HG03045 (cell line): ENCODE measurements at regions not wholly inside any gene's neighbourhood (a gene's known extent, or its start where the extent isn't known, plus 50 kb on each side); places are given as distances from the start of the nearest gene placed in this dataset.
"Not testable (repeated sequence)": the region's sequence is repeated elsewhere in the genome, so short reads cannot be mapped to it uniquely, and the experiment has no call there.

ENCODE experiments used
- ATAC-seq: cut with Tn5 transposase; IDR thresholded peaks from one replicate; pipeline ENCODE4 v1.9.1; 2021; ENCODE audit warnings: mild to moderate bottlenecking, moderate library complexity; ENCODE audit not compliant: unreplicated experiment

DNA sequence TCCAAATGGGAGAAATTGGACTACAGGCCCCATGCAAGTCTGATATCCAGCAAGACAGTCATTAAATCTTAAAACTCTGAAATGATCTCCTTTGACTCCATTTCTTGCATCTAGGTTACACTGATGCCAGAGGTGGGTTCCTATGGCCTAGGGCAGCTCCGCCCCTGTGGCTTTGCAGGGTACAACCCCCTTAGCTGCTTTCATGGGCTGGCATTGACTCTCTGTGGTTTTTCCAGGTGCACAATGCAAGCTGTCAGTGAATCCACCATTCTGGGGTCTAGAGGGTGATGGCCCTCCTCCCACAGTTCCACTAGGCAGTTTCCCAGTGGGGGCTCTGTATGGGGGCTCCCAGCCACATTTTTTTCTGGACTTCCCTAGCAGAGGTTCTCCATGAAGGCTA lies 228.5 kb upstream of the ADAMTS3 start:
- no peak for ATAC-seq

DNA sequence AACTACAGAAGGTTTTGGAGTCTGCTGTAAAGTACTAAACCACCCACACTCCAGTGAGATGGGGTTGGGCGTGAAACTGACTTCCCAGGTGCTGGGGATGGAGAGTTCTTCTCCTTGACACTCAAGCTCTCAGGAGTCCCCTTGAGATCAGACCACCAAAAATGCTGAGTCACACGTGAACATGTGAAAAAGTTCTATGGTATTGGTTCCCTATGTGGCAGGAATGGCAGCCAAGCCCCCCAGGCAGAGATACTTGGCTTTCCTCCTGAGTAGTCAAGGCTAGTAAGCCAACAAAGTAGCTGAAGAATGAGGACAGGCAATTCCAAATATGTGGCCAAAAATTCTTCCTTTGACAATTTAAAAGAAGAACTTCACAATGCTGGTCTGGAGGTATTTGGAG lies 222.0 kb upstream of the ADAMTS3 start:
- ATAC-seq: no peak

DNA sequence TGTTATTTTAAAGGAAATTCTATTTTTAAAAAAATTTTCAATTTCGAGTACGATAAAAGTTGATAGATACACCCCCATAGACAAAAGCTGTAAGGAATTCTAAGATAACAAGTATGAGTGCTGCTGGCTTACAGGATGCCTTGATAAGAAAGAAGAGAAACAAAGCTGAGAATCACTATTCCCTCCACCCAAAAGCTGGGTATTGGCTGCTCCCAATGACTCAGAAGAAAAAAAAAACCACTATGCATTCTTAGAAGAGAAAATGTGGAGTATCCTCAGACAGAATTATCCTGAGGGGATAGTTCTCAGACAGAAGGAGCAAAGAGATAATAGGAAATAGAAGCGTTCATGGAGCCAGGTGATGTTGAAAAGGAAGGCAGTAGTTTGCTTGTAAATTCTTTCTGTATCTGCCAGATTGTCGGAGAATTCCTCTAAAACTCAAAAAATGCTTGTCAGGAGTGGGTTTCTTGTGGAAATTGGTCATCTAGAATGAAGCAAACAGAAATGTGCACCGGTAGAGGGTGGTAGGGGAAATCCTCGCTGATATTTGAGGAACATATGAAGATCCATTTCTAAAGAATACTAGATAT lies 217.5 kb upstream of the ADAMTS3 start:
- no peak for ATAC-seq

DNA sequence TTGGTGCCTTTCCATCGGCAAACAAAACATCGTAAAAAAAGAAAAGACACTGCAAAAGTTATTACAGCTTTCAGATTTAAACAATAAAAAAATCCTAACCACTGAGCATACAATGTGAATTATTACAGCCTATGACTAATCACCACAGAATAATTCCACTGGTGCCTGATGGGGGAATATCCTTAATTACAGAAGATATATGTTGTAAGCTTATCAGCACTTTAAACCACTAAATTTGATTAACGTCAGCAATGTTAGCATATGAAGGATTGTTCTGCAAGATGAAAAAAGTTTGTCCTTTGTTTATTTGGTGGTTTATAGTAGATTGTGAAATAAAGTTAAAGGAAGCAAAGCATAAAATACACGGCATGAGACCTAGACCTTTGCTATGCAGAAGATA lies 210.2 kb upstream of the ADAMTS3 start:
- ATAC-seq: no peak

DNA sequence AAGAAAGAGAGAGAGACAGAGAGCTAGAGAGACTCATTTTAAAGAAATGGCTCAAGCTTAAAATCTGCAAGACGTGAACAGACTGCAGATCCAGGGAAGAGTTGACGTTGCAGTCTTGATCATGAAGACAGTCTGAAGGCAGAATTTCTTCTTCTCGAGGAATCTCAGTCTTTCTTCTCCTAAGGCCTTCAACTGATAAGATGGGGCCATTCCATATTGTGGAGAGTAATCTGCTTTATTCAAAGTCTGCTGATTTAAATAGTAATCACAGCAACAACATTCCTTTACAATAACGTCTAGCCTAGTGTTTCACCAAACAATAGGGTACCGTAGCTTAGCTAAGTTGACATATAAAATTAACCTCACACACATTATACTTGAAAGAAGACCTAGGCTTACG lies 208.4 kb upstream of the ADAMTS3 start:
- ATAC-seq: no peak

DNA sequence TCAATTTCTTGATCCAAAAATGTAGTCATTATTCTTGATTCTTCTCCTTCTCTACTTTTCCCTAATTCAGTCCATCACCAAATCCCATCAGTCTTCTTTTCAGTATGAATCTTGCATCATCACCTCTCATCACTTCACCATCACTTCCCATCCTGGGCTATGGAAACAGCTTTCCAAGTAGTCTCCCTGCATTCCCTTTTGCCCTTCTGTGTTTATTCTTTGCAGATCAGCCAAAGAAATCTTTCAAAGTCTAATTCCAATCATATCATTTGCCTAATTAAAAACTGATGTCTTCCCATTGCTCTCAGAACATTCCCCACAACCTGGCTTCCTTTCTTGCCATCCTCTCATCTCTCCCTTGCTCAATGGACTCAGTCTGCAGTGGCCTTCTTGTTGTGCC lies 201.7 kb upstream of the ADAMTS3 start:
- no peak for ATAC-seq

DNA sequence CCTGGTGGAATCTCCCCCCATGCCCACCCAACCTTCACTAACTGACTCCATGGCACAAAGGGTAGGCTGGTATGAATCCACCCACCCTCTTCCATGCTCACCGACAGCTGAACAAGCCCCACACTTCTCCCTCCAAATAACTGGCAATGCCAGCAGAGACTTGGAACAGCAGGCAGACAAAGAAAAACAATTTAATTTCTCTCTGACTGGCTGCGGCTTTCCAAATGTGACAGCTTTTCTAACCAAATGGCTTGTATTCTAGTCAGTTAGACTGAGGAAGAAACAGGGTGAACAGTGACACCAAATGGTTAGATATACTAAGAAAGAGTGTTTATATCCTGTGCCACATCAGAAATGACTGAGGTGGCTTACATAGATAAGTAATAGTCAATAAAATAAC lies 199.3 kb upstream of the ADAMTS3 start:
- ATAC-seq: no peak

DNA sequence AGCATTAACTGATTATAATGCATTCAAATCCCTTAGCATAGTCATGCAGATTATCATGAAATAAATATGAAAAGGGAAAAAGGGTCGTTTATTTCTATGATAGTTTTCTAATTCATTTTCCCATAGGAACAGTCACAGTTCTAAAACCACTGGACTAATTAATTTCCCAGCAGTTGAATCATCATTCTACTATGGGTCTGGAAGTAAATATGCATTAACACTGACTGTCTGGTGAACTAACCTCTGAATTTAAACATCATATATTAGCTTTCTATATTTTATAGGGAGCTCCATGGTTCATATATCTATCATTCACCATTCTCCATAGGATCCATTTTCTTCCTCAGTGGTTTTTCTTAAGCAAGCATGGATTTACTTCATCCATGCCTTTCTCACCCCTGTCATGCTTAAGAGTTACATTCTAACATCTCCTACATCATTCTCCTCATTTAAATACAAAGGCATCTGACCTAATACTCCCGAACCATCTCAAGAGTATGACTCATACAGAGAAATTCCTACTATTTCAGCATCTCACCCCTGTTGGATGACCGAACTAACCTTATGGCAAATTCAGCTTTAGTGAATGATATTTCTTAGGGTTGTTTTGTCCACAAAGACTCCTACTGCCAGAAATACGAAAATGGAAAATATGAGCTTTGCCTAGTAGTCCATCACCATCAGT lies 198.7 kb upstream of the ADAMTS3 start:
- ATAC-seq: no peak

DNA sequence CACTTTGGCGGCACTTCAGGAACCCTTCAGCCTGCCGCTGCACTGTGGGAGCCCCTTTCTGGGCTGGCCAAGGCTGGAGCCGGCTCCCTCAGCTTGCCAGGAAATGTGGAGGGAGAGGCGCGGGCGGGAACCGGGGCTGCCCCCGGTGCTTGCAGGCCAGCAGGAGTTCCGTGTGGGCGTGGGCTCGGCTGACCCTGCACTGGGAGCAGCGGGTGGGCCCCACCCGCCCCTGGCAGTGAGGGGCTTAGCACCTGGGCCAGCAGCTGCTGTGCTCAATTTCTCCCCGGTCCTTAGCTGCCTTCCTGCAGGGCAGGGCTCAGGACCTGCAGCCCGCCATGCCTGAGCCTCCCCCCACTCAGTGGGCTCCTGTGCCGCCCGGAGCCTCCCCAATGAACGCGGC lies 196.8 kb upstream of the ADAMTS3 start:
- not testable (repeated sequence) for ATAC-seq

DNA sequence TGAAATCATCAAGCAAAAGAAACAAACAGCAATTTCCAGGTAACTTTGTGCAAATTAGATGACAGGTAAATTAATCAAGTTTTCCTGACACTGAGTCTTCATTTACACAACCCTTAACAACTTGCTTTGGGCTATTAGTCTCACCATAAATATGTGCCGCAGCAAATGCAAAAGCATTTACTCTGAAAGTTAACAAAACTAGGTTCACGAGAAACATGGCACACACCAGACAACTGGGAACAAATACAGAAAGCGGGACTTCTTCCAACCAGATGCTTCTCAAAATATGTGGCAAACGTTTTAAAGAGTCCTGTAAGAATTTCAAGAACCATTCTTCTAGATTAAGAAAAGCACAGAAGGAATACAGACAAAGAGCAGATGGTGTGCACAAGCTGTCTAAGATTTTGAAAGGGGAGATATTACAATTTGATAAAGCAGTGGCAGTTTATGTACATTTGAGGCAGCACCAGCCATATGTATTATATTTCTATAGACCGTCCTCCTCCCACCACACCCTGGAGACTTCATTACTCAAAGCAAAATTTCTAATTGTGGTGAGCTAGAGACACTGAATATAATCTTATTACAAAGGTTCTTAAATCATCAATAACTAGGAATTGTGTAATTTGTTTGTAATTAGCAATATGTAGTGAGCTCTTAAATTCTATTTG lies 192.5 kb upstream of the ADAMTS3 start:
- ATAC-seq: no peak

DNA sequence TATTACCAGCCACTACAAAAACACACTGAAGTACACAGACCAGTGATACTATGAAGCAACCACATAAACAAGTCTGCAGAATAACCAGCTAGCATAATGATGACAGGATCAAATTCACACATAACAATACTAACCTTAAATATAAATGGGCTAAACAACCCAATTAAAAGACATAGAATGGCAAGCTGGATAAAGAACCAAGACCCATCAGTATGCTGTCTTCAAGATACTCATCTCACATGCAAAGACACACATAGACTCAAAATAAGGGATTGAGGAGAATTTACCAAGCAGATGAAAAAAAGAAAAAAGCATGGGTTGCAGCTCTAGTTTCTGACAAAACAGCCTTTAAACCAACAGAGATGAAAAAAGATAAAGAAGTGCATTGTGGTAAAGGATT lies 184.4 kb upstream of the ADAMTS3 start:
- ATAC-seq: not testable (repeated sequence)

DNA sequence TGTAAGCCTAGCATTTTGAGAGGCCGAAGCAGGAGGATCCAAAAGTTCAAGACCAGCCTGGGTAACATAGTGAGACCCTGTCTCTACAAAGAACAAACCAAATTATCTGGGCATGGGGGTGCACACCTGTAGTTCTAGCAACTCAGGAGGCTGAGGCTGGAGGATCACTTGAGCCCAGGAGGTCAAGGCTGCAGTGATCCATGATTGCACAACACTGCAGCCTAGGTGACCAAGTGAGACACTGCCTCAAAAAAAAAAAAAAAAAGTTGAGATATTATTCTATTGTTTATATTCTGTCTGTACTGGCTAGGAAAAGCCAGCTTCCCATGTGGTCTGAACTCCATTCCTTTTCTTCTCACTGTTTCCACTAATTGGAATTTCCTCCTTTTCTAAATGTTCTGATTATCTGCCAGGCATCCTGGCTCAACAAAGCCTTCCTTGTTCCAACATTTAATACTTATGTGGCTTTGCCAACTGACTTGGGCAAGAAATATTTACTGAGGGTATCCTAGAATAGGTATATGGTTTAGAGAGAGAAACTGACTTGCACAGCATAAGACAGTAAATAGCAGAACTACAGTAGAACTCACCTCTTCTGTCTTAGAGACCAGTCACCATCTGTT lies 175.2 kb upstream of the ADAMTS3 start:
- no peak for ATAC-seq

DNA sequence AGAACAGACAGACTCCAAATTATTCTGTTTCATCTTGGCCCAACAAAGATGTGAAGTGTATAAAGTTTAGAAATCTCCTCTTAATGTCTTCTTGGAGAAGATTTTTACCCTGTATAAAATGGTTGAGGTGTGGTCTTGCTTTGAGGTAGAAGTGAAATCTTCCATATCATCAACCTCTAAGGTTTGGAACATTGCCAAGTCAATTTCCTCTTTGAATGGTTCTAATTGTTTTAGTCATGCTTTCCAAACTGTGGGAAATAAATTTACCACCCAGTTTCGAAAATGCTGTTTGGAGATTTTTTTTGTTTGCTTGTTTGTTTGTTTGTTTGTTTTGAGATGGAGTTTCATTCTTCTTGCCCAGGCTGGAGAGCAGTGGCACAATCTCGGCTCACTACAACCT lies 174.1 kb upstream of the ADAMTS3 start:
- no peak for ATAC-seq

DNA sequence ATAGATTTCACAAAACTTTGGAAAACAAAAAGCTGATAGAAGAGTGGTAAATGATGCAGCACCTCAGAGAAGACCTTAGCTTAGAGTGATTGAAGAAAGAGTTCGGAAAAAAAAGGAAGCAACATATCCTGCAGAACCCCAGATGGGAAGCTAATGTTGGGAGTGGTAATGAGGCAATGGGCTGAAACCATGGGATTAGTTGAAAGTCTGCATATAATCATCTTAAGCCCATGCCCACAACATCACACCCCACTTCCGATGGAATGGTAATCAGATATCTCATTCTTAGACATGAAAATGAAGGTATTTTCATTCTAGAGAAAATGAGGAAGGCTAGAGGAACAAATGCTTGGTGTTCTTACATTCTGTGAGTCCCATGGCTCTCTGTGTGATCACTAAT lies 146.3 kb upstream of the ADAMTS3 start:
- ATAC-seq: no peak

DNA sequence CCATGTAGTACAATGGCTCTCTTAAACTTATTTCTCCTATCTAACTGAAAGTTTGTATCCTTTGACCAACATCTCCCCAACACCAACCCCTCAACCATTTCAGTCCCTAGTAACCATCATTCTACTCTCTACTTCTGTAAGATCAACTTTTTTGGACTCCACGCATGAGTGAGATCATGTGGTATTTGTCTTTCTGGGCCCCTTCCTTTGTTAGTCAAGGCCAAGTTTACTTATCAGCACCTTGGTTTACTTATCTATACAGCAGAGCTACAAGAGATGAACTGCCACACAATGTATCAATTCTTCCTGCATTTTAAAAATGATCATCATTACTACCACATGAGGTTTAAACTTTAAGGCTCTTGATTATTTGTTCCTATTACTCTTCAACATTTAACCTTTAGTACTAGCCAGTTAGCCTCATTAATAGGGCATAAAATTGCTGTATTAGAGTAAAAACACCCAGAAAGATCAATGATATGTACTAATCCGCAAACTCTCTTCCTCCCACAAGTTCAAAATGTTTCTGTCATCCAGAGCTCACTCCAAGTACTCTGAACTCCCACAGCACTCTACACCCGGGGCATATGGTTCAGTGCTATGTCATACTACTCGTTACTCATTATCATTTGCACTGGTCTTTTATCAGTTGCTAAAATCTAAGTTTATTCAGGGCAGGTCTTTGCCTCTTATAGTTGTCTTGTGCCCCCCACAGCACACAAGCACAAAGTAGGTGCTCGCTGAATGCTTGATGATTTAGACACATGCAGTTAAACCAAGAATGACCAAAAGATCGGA lies 145.7 kb upstream of the ADAMTS3 start:
- ATAC-seq: no peak

DNA sequence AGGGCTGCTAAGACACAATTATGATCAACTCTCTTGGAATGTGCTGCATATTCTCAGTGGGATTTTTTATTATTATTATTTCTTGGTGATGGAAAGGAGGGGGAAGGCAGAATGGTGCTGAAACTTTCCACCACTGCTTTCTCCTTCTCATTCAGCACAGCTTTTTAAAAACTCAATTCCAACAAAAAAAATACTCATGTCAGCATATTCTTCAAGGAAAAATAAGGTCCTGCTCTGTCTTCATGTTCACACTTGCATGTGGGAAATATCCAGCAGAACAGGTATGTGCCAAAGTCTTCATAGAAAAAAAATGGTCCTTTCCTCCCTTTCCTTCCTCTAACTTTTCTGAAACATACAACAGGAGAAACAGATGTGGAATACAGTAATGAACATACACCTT lies 144.0 kb upstream of the ADAMTS3 start:
- ATAC-seq: no peak

DNA sequence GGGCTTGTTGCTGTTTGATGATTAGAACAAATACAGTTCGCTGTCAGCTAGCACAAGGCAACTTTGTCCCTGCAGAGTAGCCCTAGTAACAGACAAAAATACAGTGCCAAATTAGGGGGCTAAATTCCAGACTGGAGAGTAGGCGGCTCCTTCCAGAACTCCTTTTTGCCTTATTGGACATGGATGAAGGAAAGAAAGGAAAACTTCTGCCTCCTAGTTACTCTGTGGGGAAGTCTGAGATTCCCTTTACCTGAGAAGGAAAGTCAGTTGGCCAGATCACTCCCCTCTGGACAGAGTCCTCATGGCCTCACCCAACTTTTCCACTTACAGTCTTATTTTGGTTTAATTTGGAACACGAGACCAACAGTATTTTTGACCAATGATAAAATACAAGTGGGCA lies 140.5 kb upstream of the ADAMTS3 start:
- ATAC-seq: no peak

DNA sequence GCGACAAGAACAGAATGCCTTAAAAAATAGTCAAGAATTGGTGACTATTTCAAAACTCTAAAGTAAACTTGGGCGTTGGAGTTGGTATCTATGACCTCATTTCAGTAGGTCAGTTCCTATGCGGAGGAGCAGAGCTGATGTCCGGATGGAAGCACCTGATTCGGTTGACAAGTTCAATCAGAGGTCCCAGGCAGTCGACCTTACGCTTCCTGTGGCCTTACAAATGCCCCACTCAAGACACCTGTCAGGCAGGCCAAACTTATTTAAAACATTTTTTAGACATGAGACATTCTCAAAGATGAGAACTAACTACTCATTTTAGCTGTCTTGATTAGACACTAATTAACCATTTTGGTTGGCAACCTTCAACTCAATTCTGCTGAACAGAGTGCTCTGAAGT lies 137.7 kb upstream of the ADAMTS3 start:
- no peak for ATAC-seq

DNA sequence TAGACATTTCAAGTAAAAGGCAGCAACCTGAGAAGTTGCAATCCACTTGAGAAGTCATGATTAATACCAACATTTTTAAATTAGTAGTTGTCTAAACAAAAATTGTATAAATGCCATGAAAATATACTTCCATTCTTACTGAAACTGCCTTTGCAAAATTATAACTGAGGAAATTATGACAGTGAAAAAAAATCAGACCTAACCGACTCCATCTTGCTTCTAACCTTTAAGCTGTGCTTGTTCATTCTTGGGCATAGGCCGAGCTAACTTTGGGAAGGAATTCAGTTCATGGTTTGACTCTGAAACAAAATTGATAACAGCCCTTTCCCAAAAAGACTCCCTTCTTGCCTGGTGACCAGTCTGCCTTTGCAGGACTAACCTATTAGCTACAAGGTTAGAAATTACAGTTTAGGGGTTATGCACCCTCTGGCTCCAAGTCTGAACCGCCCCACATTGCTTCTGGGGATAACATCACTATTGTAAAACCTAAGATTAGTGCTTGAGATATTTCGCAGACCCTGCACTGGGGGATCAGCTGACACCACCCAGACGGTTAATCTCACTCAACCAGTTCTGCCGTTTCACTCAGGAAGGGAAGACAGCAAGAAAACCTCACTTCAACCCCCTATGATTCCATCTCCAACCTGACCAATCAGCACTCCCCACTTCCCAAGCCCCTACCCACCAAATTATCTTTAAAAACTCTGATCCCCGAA lies 136.1 kb upstream of the ADAMTS3 start:
- ATAC-seq: not testable (repeated sequence)

DNA sequence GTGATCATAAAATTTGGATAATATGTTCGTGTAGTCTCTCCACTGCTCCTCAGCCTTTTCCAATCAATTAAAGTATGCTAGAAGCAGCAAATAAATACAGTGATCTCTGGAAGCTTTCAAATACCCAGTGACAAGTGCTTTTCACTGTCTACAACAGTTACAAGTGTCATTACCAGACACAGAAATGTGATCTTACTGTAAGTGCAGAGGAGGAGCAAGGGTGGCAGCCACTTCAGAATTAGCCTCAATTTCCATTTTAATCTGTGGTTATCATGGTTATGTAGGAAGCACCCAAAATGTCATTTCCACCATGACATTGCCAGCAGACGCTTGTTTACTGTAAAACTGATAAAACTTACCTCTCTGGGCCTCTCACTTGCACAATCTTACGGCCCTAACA lies 133.9 kb upstream of the ADAMTS3 start:
- no peak for ATAC-seq
